AG04449 (cell line): ENCODE measurements at regions not wholly inside any gene's neighbourhood (a gene's known extent, or its start where the extent isn't known, plus 50 kb on each side); places are given as distances from the start of the nearest gene placed in this dataset.
"Not testable (repeated sequence)": the region's sequence is repeated elsewhere in the genome, so short reads cannot be mapped to it uniquely, and the experiment has no call there.

Source experiments
- CTCF ChIA-PET: fragments of 350-600 bp; formaldehyde crosslinking; extraction: SDS; loops from one replicate; lab custom pipeline; 2021; ENCODE audit warnings: antibody characterized with exemption; lab: Yijun Ruan, JAX
- POLR2A ChIA-PET: fragments of 400-600, 350-600 bp; formaldehyde crosslinking; extraction: SDS; loops from one replicate; lab custom pipeline; 2020; ENCODE audit warnings: antibody characterized with exemption, inconsistent platforms; lab: Yijun Ruan, JAX
- DNase-seq: peaks from one replicate; pipeline ENCODE4 v3.0.0-alpha.2; 2010; ENCODE audit warnings: low read depth, low spot score
- H3K4me3 ChIP-seq: 2 replicates; pipeline ENCODE4 v1.5.1; 2011; ENCODE audit warnings: low read depth, mild to moderate bottlenecking, control low read depth, low read length
- CTCF ChIP-seq: IDR thresholded peaks from one replicate; pipeline ENCODE4 v1.5.1; 2011; ENCODE audit warnings: mild to moderate bottlenecking, moderate library complexity, low read length, control low read depth, inconsistent platforms; ENCODE audit not compliant: insufficient read depth; ENCODE audit errors: missing control alignments

GRCh38 chr22:26937213-26937612 lies 279.8 kb downstream of the MIAT start:
- H3K4me3 ChIP-seq = no peak overlapping the region
- DNase-seq = no peak
- no peak for TF ChIP-seq CTCF
- ChIA-PET CTCF (no interaction called here), POLR2A (no interaction called here)

GRCh38 chr22:26939466-26939865 lies 282.1 kb downstream of the MIAT start:
- TF ChIP-seq CTCF = no peak
- DNase-seq = no peak
- ChIA-PET POLR2A (no interaction called here), CTCF (no interaction called here)
- H3K4me3 ChIP-seq = no peak overlapping the region

- no peak overlapping the region for H3K4me3 ChIP-seq
- DNase-seq = no peak
- CTCF ChIA-PET = no interaction called here
- POLR2A ChIA-PET = no interaction called here
- TF ChIP-seq CTCF = no peak
Measured at GRCh38 chr22:26941896-26942636, 284.7 kb downstream of the MIAT start.

- ChIA-PET POLR2A (no interaction called here), CTCF (no interaction called here)
- TF ChIP-seq CTCF = no peak
- DNase-seq = no peak
- no peak overlapping the region for H3K4me3 ChIP-seq
Measured at GRCh38 chr22:26942637-26942957, 285.2 kb downstream of the MIAT start.

GRCh38 chr22:26945565-26945964 lies 288.2 kb downstream of the MIAT start:
- POLR2A ChIA-PET = no interaction called here
- CTCF ChIA-PET = no interaction called here
- no peak overlapping the region for H3K4me3 ChIP-seq
- no peak for DNase-seq
- no peak for TF ChIP-seq CTCF

GRCh38 chr22:26949193-26949592 lies 291.8 kb downstream of the MIAT start:
- POLR2A ChIA-PET = no interaction called here
- no peak for TF ChIP-seq CTCF

GRCh38 chr22:26951139-26951538 lies 293.8 kb downstream of the MIAT start:
- CTCF ChIA-PET, H3K4me3 ChIP-seq, POLR2A ChIA-PET, DNase-seq: not testable (repeated sequence)

More at GRCh38 chr22:26949193-26949592, 291.8 kb downstream of the MIAT start:
- no peak for DNase-seq
- no peak overlapping the region for H3K4me3 ChIP-seq
- CTCF ChIA-PET = interaction anchor here (1.0 kb wide), 1 partner anchor 15 kb away, joined by 3 read pairs; no protein-coding TSS in a partner anchor
